ENCODE measurements at regions not wholly inside any gene's neighbourhood (a gene's known extent, or its start where the extent isn't known, plus 50 kb on each side); places are given as distances from the start of the nearest gene placed in this dataset.
"Not testable (repeated sequence)": the region's sequence is repeated elsewhere in the genome, so short reads cannot be mapped to it uniquely, and the experiment has no call there.

DNA sequence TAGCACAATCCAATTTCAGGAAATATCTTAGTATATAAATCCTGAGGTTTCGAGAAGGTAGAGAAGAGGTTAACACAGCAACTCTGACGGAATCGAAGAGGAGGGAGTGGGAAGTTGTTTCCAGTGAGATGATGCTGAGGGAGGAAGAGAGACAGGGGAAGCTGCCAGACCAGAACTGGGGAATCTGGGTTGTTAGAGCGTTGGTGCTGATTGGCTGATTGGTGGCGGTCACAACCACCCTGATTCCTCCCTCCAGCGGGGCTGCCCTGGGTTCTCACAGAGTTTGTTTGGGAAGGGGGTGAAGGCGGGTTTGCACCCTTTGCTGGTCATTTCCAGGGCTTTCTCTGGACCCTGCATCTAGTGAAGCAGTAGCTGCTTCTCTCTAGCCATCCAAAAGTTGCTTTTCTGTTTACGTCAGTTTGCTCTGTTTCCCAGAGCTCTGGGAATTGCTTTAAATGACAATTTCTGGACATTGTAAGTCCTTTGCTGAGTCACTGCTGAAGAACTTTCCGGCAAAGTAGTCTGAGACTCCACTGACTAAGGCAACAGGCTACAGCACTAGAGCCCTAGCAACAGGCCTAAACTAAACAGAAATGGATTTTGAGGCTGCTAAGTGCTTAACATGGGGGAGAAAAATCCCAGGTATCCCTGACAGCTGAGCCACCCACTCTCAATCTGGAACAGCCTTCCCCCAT is 90.1 kb downstream of the TENT5C start:
- no peak for DNase-seq
- Histone ChIP-seq H3K9me3 (replicated peaks) (no peaks in the 10 kb centered on the region), H3K27me3 (no peaks in the 10 kb centered on the region), H3K36me3 (no peaks in the 10 kb centered on the region), H3K4me1 (no peaks in the 10 kb centered on the region), H3K27ac (no peak overlapping the region), H3K4me3 (no peak overlapping the region)

DNA sequence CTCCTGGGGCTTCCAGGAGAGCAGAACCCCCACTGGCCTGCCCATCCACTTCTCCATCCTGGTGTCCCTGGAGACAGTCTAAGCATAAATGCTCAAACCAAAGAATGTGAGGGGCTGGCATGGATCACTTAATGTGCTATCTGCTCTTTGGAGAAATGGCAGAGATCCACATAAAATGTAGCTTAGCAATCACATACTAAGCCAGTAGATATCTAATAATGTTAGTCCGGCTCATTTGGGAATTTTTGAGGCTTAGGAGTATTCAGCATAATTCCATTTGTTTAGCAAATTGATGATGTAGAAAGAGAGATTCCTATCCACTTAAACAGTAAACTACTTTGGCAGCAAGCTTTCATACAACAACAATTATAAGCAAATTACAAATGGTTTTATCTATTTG is 90.7 kb downstream of the TENT5C start:
- no peaks in the 10 kb centered on the region for H3K36me3 ChIP-seq
- H3K27ac ChIP-seq, result no peak overlapping the region
- H3K27me3 ChIP-seq, result no peaks in the 10 kb centered on the region
- no peaks in the 10 kb centered on the region for H3K9me3 ChIP-seq (replicated peaks)
- no peaks in the 10 kb centered on the region for H3K4me1 ChIP-seq
- no peak overlapping the region for H3K4me3 ChIP-seq
- no peak for DNase-seq

DNA sequence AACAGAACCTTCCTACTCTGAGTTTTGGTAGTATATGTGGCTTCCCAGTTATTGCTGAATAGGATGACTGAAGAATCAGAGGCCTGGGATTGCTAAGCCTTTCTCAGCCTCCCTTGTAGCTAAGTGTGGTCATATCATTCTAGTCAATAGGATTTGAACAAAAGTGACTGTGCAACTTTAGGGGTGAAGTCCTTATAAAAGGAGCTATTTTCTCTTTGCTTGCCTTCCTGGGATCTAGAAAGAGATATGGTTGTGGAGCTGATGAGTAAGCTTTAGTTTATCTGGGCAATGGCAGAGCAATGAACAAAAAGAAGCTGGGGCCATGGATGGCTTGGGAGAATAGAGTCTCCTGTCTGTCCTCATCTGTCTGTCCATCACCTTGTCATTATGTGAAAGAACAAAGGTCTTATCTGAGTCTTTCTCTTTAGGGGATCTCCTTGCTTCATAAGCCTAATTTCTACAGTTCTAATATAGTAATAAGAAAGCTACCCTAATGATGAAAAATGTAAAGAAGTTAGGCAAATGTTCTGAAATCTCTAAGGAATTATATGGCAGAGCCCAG is 91.5 kb downstream of the TENT5C start:
- DNase-seq, result no peak
- Histone ChIP-seq H3K36me3 (no peaks in the 10 kb centered on the region), H3K27me3 (no peaks in the 10 kb centered on the region), H3K4me1 (no peaks in the 10 kb centered on the region), H3K4me3 (no peak overlapping the region), H3K27ac (no peak overlapping the region), H3K9me3 (replicated peaks) (no peaks in the 10 kb centered on the region)

DNA sequence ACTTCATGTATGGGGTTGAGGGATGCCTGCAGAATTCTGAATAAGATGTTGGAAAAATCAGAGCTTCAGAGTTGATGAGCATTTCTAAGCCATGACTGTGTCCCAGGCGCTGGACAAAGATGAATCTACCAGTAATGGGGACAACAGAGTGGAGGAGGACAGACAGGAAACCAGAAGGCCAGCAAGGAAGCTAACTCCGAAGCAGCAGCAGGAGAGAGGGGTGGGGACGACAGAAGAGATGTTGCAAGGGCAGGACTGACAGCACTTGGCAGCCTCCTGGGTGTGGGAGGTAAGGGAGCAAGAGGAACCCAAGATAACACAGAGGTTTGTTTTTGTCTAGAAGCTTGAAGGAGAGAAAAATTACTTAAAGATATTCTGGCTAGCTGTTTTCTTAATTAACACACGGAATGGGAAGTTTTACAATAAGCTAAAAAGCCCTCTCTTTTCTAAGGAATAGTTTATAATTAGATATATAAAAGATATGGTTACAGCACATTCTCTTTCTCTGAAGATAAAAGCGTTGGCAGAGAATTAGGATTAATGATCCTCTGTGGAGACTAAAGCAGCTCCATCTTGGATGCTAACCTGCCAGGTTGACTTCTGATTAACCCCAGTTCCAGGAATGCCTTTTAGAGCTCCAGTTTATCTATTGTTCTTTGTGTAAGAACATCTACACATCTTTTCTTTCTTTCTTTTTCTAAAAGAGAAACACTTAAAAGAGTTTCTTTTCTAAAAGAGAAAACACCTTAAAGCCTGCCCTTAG is 92.7 kb downstream of the TENT5C start:
- H3K4me3 ChIP-seq, result no peak overlapping the region
- no peak overlapping the region for H3K27ac ChIP-seq
- H3K9me3 ChIP-seq (replicated peaks), result no peaks in the 10 kb centered on the region
- no peaks in the 10 kb centered on the region for H3K36me3 ChIP-seq
- no peaks in the 10 kb centered on the region for H3K4me1 ChIP-seq
- DNase-seq, result no peak
- no peaks in the 10 kb centered on the region for H3K27me3 ChIP-seq

GRCh38 chr1:117699953-117700352 is 94.1 kb downstream of the TENT5C start:
- H3K27ac ChIP-seq, result no peak overlapping the region
- H3K27me3 ChIP-seq, result no peaks in the 10 kb centered on the region
- no peak overlapping the region for H3K4me3 ChIP-seq
- H3K4me1 ChIP-seq, result no peaks in the 10 kb centered on the region
- no peaks in the 10 kb centered on the region for H3K36me3 ChIP-seq
- DNase-seq, result no peak
- H3K9me3 ChIP-seq (replicated peaks), result no peaks in the 10 kb centered on the region

DNA sequence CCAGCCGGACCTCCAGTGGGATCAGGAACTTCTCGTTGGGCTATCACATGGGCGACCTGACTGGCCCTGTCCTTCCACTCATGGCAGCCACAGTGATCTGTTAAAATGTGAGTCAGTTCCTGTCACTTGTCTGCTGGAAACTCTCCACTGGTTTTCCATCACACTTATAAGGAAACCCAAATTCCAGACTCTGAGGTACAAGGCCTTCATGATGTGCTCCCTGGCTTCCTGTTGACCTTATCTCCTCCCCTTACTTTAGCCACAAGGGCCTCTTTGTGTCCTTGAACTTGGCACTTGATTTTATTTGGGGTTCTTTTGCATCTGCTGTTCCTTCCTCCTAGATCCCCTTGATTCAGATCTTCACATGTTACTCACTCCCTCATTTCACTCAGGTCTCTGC is 96.8 kb downstream of the TENT5C start:
- H3K4me3 ChIP-seq, result no peak overlapping the region
- DNase-seq, result no peak

GRCh38 chr1:117707371-117707770 is 101.5 kb downstream of the TENT5C start:
- Histone ChIP-seq H3K9me3 (replicated peaks) (no peaks in the 10 kb centered on the region), H3K27me3 (no peaks in the 10 kb centered on the region), H3K4me3 (no peak overlapping the region), H3K36me3 (no peaks in the 10 kb centered on the region), H3K27ac (no peak overlapping the region), H3K4me1 (no peaks in the 10 kb centered on the region)
- DNase-seq, result no peak

More for the DNA sequence above, 96.8 kb downstream of the TENT5C start:
- Histone ChIP-seq H3K36me3 (no peaks in the 10 kb centered on the region), H3K4me1 (no peaks in the 10 kb centered on the region), H3K9me3 (replicated peaks) (no peaks in the 10 kb centered on the region), H3K27ac (no peak overlapping the region), H3K27me3 (no peaks in the 10 kb centered on the region)

DNA sequence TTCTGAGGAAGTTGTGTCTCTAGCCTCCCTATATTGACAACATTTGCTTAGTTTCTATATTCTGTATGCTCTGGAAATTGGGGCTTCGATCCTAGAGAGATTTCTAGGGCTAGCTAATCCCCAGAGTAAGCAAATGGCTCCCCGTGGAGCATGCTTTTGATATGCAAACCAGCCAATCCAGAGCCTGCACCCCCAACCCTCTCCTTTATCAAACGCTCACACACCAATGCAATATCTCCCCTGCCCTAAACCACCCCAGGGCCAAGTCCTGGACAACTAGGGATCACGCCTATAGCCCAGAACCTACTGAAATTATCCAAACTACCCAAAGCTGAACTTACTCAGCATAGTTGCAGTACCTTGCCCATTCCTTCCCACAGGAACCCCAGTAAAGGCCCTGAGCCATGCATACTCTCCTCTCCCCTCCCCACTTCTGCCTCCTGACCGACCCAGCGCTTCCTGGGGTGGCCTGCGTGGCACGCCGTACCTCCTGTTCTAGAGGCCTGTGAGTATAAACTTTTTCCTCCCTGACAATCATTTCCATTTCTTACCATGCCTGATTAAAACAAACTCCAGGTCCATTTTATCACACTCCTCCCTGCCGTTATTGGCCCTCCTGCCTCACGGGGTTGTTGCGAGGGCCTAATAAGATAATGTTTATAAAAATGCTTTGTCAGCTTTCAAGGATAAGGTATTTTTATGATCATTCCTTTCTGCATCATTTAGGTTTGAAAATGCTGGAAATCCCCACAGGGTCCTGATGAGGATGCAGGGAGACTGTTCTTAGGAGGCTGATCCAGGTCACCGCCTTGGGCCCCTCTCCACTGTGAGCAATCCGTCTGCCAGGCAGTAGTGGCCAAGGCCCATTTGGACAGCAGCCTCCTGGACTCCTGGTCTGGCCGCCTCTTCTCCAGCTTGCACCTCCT is 102.7 kb downstream of the TENT5C start:
- Histone ChIP-seq H3K27me3 (no peaks in the 10 kb centered on the region), H3K36me3 (no peaks in the 10 kb centered on the region), H3K9me3 (replicated peaks) (no peaks in the 10 kb centered on the region), H3K4me3 (no peak overlapping the region), H3K27ac (no peak overlapping the region), H3K4me1 (no peaks in the 10 kb centered on the region)
- DNase-seq, result no peak

DNA sequence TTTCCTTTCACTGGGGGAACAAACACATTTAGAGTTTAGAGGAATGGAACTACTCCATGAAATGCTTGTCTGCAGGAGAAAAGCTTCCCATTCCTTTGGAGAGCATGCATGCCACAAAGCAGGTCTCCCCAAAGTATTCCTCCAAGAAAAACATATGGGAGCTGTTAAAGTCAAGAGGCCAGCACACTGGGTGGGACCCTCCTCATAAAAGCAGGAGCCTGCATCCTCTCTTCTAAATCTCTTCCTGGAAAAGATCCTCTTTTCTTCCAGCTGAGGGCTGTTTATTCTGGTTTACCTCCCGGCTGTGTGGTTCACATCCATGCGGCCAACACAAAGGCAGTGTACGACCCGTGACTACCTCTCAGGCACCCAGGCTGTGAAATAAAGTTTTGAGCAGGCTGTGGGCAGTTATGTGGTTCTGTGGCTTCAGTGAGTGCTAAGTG is 103.4 kb downstream of the TENT5C start:
- H3K4me1 ChIP-seq, result no peaks in the 10 kb centered on the region
- no peak overlapping the region for H3K4me3 ChIP-seq
- H3K27ac ChIP-seq, result no peak overlapping the region
- no peaks in the 10 kb centered on the region for H3K9me3 ChIP-seq (replicated peaks)
- no peaks in the 10 kb centered on the region for H3K36me3 ChIP-seq
- no peak for DNase-seq
- H3K27me3 ChIP-seq, result no peaks in the 10 kb centered on the region

DNA sequence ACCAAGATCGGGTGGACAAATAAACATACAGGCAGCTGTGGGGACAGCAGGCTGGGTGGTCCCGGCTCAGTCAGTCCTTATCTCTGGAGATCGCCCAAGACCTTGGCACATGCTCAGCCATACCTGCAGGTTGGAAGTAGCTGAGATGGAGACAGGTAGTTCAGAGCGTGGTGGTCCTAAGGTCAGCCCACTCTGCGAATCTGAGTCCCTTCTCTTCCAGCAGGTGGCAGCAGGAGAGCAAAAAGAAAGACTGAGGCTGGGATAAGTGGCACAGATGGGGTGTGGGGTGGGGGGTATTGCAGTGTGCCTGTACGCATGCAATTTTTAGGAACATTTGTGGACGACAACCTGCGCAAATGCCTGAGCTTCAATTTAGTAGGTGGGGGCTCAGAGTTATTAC is 104.9 kb downstream of the TENT5C start:
- no peaks in the 10 kb centered on the region for H3K36me3 ChIP-seq
- no peaks in the 10 kb centered on the region for H3K27me3 ChIP-seq
- no peak overlapping the region for H3K4me3 ChIP-seq
- no peaks in the 10 kb centered on the region for H3K4me1 ChIP-seq
- no peaks in the 10 kb centered on the region; the same call in 1 of the 2 replicates for H3K9me3 ChIP-seq (replicated peaks)
- H3K27ac ChIP-seq, result no peak overlapping the region
- peak; percentile 21 to 45 for DNase-seq

GRCh38 chr1:117712621-117713020 is 106.8 kb downstream of the TENT5C start:
- no peak for DNase-seq
- Histone ChIP-seq H3K36me3 (no peaks in the 10 kb centered on the region), H3K4me1 (no peaks in the 10 kb centered on the region), H3K27me3 (no peaks in the 10 kb centered on the region), H3K27ac (no peak overlapping the region), H3K4me3 (no peak overlapping the region), H3K9me3 (replicated peaks) (no peaks in the 10 kb centered on the region; the same call in 1 of the 2 replicates)

GRCh38 chr1:117714546-117714945 is 108.7 kb downstream of the TENT5C start:
- Histone ChIP-seq H3K4me1 (no peaks in the 10 kb centered on the region), H3K9me3 (replicated peaks) (peaks cover 3% of the 10 kb centered on the region; the same call in 1 of the 2 replicates), H3K4me3 (no peak overlapping the region), H3K27me3 (no peaks in the 10 kb centered on the region), H3K36me3 (no peaks in the 10 kb centered on the region), H3K27ac (no peak overlapping the region)
- no peak for DNase-seq

DNA sequence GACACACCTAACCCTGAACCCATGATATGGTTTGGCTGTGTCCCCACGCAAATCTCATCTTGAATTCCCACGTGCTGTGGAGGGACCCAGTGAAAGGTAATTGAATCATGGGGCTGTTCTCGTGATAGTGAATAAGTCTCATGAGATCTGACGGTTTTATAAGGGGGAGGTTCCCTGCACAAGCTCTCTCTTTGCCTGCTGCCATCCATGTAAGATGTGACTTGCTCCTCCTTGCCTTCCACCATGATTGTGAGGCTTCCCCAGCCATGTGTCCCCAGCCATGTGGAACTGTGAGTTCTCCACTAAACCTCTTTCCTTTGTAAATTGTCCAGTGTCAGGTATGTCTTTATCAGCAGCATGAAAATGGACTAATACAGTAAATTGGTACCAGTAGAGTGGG is 110.2 kb downstream of the TENT5C start:
- not testable (repeated sequence) for H3K9me3 ChIP-seq (replicated peaks); DNase-seq; H3K27me3 ChIP-seq; H3K4me1 ChIP-seq; H3K27ac ChIP-seq; H3K4me3 ChIP-seq; H3K36me3 ChIP-seq

DNA sequence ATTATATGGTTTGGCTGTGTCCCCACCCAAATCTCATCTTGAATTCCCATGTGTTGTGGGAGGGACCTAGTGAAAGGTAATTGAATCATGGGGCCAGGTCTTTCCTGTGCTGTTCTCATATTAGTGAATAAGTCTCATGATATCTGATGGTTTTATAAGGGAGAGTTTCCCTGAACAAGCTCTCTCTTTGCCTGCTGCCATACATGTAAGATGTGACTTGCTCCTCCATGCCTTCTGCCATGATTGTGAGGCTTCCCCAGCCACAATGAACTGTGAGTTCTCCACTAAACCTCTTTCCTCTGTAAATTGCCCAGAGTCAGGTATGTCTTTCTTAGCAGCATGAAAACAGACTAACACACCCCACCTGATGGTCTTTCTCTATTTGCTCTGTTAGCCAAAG is 112.1 kb downstream of the TENT5C start:
- H3K27ac ChIP-seq, result not testable (repeated sequence)

GRCh38 chr1:117718596-117718995 is 112.7 kb downstream of the TENT5C start:
- DNase-seq; H3K27ac ChIP-seq; H3K36me3 ChIP-seq; H3K4me1 ChIP-seq; H3K4me3 ChIP-seq; H3K27me3 ChIP-seq; H3K9me3 ChIP-seq (replicated peaks): not testable (repeated sequence)

More for the DNA sequence above, 112.1 kb downstream of the TENT5C start:
- H3K27me3 ChIP-seq; H3K9me3 ChIP-seq (replicated peaks); DNase-seq; H3K4me3 ChIP-seq; H3K4me1 ChIP-seq; H3K36me3 ChIP-seq: not testable (repeated sequence)
